MCF 10A (cell line): ENCODE measurements at regions not wholly inside any gene's neighbourhood (a gene's known extent, or its start where the extent isn't known, plus 50 kb on each side); places are given as distances from the start of the nearest gene placed in this dataset.

Experiments used
- BruUV-seq: library from RNA; stranded (reverse); fragments of 400-500 nt; replicated peaks from 2 replicates; lab custom pipeline; 2021; lab: Mats Ljungman, UMichigan
- CTCF ChIA-PET: fragments of 300-600 bp; sonication (Branson Sonifier 250); formaldehyde crosslinking; extraction: SDS; loops from one replicate; lab custom pipeline; 2021; ENCODE audit warnings: antibody characterized with exemption, inconsistent platforms; lab: Yijun Ruan, JAX
- POLR2A ChIA-PET: fragments of 300-600, 350-650 bp; sonication (Branson Sonifier 250); formaldehyde crosslinking; extraction: SDS; loops from one replicate; lab custom pipeline; 2020; ENCODE audit warnings: antibody characterized with exemption, inconsistent platforms; lab: Yijun Ruan, JAX
- DNase-seq: peaks from one replicate; pipeline ENCODE4 v3.0.0-alpha.2; 2018; ENCODE audit not compliant: unreplicated experiment
- H3K27ac Mint-ChIP-seq: one replicate; pipeline ENCODE4 v1.8.0; 2022; ENCODE audit warnings: mild to moderate bottlenecking, low read depth, mixed read lengths; ENCODE audit not compliant: unreplicated experiment
- H3K27me3 Mint-ChIP-seq: one replicate; pipeline ENCODE4 v1.8.0; 2022; ENCODE audit warnings: mixed read lengths; ENCODE audit not compliant: insufficient read depth, unreplicated experiment
- H3K36me3 Mint-ChIP-seq: one replicate; pipeline ENCODE4 v1.8.0; 2022; ENCODE audit warnings: mild to moderate bottlenecking, moderate library complexity, mixed read lengths; ENCODE audit not compliant: insufficient read depth, unreplicated experiment
- H3K4me1 Mint-ChIP-seq: one replicate; pipeline ENCODE4 v1.8.0; 2022; ENCODE audit warnings: mixed read lengths; ENCODE audit not compliant: insufficient read depth, unreplicated experiment
- H3K4me3 Mint-ChIP-seq: one replicate; pipeline ENCODE4 v1.8.0; 2022; ENCODE audit warnings: mild to moderate bottlenecking, moderate library complexity, mixed read lengths; ENCODE audit not compliant: unreplicated experiment
- H3K9me3 Mint-ChIP-seq: one replicate; pipeline ENCODE4 v1.8.0; 2022; ENCODE audit warnings: mixed read lengths; ENCODE audit not compliant: unreplicated experiment
- CTCF ChIP-seq: fragments of 200-600 bp; IDR thresholded peaks from one replicate; pipeline ENCODE4 v1.8.0; 2022; ENCODE audit warnings: antibody characterized with exemption, mild to moderate bottlenecking; ENCODE audit not compliant: unreplicated experiment
- intact Hi-C: fragments of 100-400 bp; cut with micrococcal nuclease; formaldehyde crosslinking; loops from 2 replicates; pipeline ENCODE4 v1.14.1; 2022

DNA sequence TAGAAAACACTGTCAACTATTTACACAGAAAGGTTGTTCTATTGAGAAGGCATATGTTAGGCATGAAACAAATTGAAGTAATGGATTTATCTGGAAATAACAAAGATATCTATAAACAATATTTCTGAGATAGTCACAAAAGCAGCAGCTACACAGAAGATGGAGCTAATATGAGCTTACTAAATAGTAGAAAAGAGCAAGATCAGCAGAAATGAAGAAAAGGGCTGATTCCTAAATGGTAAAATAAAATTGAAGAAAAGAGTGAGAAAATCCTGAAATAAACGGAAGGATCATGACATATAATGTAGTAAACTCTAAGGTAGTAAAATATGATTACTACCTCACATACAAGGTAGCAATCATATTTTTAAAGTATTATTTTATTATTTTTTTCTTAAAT lies 1263.9 kb downstream of the FSCB start:
- no peak overlapping the region for H3K4me3 Mint-ChIP-seq
- ChIA-PET POLR2A (no interaction called here), CTCF (no interaction called here)
- DNase-seq = no peak
- H3K27me3 Mint-ChIP-seq = no peaks in the 10 kb centered on the region
- BruUV-seq = no TSS peak
- no peaks in the 10 kb centered on the region for H3K4me1 Mint-ChIP-seq
- no peaks in the 10 kb centered on the region for H3K36me3 Mint-ChIP-seq
- H3K9me3 Mint-ChIP-seq = peaks cover 8% of the 10 kb centered on the region
- intact Hi-C loops = no loop called here
- TF ChIP-seq CTCF = no peak
- H3K27ac Mint-ChIP-seq = no peak overlapping the region

DNA sequence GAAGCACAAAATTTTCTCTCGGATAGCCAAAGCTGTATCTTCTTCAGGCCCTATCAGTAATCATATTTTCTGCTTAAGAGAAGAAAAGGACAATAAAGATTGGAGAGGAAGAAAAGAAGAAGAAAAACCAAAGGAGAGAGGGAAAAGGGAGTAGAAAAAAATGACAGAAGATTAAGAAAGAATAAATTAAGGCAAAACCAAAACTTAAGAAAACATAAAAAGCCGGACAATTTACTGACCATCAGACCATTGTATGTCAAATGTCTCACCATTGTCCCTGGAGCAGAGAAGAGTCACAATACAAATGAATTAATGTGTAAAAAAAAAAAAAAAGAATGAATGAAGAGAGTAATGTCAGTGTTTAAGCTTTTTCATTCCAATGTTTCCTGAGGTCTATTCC lies 1274.8 kb downstream of the FSCB start:
- Mint-ChIP-seq H3K9me3 (peaks cover 19% of the 10 kb centered on the region), H3K4me1 (no peaks in the 10 kb centered on the region), H3K27me3 (no peaks in the 10 kb centered on the region), H3K36me3 (no peaks in the 10 kb centered on the region), H3K27ac (no peak overlapping the region), H3K4me3 (no peak overlapping the region)
- no peak for TF ChIP-seq CTCF
- no peak for DNase-seq
- ChIA-PET CTCF (no interaction called here), POLR2A (no interaction called here)
- intact Hi-C loops = no loop called here
- no TSS peak for BruUV-seq

GRCh38 chr14:43215524-43215923 lies 1291.6 kb downstream of the FSCB start:
- Mint-ChIP-seq H3K27me3 (no peaks in the 10 kb centered on the region), H3K27ac (no peak overlapping the region), H3K4me1 (no peaks in the 10 kb centered on the region), H3K36me3 (no peaks in the 10 kb centered on the region), H3K4me3 (no peak overlapping the region), H3K9me3 (peaks cover 8% of the 10 kb centered on the region)
- no peak for TF ChIP-seq CTCF
- no peak for DNase-seq
- BruUV-seq = no TSS peak
- ChIA-PET POLR2A (no interaction called here), CTCF (no interaction called here)
- intact Hi-C loops = no loop called here

- Mint-ChIP-seq H3K4me1 (peaks cover 6% of the 10 kb centered on the region), H3K36me3 (no peaks in the 10 kb centered on the region), H3K27me3 (no peaks in the 10 kb centered on the region), H3K9me3 (peaks cover 8% of the 10 kb centered on the region), H3K27ac (no peak overlapping the region), H3K4me3 (no peak overlapping the region)
- ChIA-PET POLR2A (interaction anchor here (0.5 kb wide), 1 partner anchor 1016 kb away, joined by 4 read pairs; no protein-coding TSS in a partner anchor), CTCF (interaction anchor here (0.6 kb wide), 1 partner anchor 575 kb away, joined by 3 read pairs; no protein-coding TSS in a partner anchor)
- no peak for DNase-seq
- no peak for TF ChIP-seq CTCF
- BruUV-seq = no TSS peak
- intact Hi-C loops = no loop called here
Measured at GRCh38 chr14:43207189-43207588, 1299.9 kb downstream of the FSCB start.
